NCI-H1105 (cell line): ENCODE measurements at regions not wholly inside any gene's neighbourhood (a gene's known extent, or its start where the extent isn't known, plus 50 kb on each side); places are given as distances from the start of the nearest gene placed in this dataset.
A peak's percentile ranks its signal among the peaks of the same experiment; 100 is the strongest.

Experiments
- DNase-seq: peaks from one replicate; lab custom pipeline; 2025; lab: John Stamatoyannopoulos, UW

GRCh38 chr2:217655651-217656050 lies 347.1 kb downstream of the TNS1 start:
- no peak for DNase-seq

- no peak for DNase-seq
Measured at GRCh38 chr2:217654168-217654567, 348.6 kb downstream of the TNS1 start.

- DNase-seq, result no peak
Measured at GRCh38 chr2:217652761-217653639, 349.8 kb downstream of the TNS1 start.

- peak; percentile 32 for DNase-seq
Measured at GRCh38 chr2:217650716-217651360, 352.0 kb downstream of the TNS1 start.

- no peak for DNase-seq
Measured at GRCh38 chr2:217650229-217650628, 352.6 kb downstream of the TNS1 start.

- DNase-seq, result no peak
Measured at GRCh38 chr2:217647925-217648324, 354.9 kb downstream of the TNS1 start.

GRCh38 chr2:217647226-217647625 lies 355.6 kb downstream of the TNS1 start:
- DNase-seq, result no peak

GRCh38 chr2:217645896-217646295 lies 356.9 kb downstream of the TNS1 start:
- no peak for DNase-seq

- no peak for DNase-seq
Measured at GRCh38 chr2:217643789-217644301, 358.9 kb downstream of the TNS1 start.

- DNase-seq, result no peak
Measured at GRCh38 chr2:217642944-217643343, 359.9 kb downstream of the TNS1 start.

GRCh38 chr2:217641960-217642359 lies 360.8 kb downstream of the TNS1 start:
- no peak for DNase-seq

GRCh38 chr2:217639481-217639880 lies 363.3 kb downstream of the TNS1 start:
- DNase-seq, result no peak

GRCh38 chr2:217638533-217638932 lies 364.3 kb downstream of the TNS1 start:
- no peak for DNase-seq

GRCh38 chr2:217638031-217638430 lies 364.8 kb downstream of the TNS1 start:
- no peak for DNase-seq

GRCh38 chr2:217636991-217637561 lies 365.7 kb downstream of the TNS1 start:
- no peak for DNase-seq

- DNase-seq, result no peak
Measured at GRCh38 chr2:217636578-217636977, 366.2 kb downstream of the TNS1 start.

GRCh38 chr2:217634871-217635270 lies 367.9 kb downstream of the TNS1 start:
- DNase-seq, result no peak

GRCh38 chr2:217632043-217632442 lies 370.8 kb downstream of the TNS1 start:
- no peak for DNase-seq

GRCh38 chr2:217631115-217631514 lies 371.7 kb downstream of the TNS1 start:
- no peak for DNase-seq

GRCh38 chr2:217629347-217629746 lies 373.4 kb downstream of the TNS1 start:
- no peak for DNase-seq

GRCh38 chr2:217628061-217628460 lies 374.7 kb downstream of the TNS1 start:
- DNase-seq, result no peak

GRCh38 chr2:217626926-217627325 lies 375.9 kb downstream of the TNS1 start:
- DNase-seq, result no peak
